Activated CD8-positive, alpha-beta memory T cell treated with anti-CD3 and anti-CD28 coated beads, Interleukin-2, amount 50 U/mL, for 1 hour (primary cell): ENCODE measurements at regions not wholly inside any gene's neighbourhood (a gene's known extent, or its start where the extent isn't known, plus 50 kb on each side); places are given as distances from the start of the nearest gene placed in this dataset.
"Not testable (repeated sequence)": the region's sequence is repeated elsewhere in the genome, so short reads cannot be mapped to it uniquely, and the experiment has no call there.

Experiments used
- DNase-seq: peaks from one replicate; pipeline ENCODE4 v3.0.0-alpha.2; 2020; ENCODE audit errors: extremely low read depth

- DNase-seq = no peak
Measured at GRCh38 chr4:19227701-19228100, 1024.0 kb upstream of the SLIT2 start.

DNA sequence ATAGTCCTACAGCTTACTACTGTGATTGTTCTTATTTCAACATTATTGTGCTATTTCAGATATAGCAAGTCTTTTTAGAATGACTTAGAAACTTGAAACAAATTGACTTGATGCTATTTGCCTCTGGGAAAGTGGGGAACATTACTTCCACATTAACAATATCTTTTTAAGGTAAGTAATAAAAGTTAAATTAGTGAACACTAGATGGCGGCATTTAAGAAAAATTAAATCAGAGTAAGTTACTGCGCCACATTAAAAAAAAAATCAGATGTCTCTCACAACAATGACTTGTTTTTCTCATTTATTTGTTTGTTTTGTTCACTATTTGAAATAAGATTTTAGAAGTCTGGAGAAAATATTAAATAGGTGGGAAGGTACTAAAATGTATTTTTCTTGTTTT, 1026.9 kb upstream of the SLIT2 start:
- DNase-seq = no peak

DNA sequence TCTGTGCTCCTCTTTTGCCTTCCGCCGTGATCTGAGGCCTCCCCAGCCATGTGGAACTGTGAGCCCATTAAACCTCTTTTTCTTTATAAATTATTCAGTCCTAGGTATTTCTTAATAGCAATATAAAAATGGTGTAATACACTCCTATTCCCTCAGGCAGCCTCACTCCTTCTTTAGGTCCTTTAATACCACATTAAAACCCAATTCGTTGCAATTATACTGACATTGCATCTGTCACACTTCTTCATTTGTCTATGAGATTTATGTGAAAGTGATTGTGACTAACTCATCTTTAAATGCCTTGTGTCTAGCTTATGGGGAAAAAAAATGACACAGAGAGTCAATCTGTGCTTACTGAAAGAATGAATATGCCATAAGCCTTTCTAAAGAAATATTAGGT, 1035.2 kb upstream of the SLIT2 start:
- no peak for DNase-seq

DNA sequence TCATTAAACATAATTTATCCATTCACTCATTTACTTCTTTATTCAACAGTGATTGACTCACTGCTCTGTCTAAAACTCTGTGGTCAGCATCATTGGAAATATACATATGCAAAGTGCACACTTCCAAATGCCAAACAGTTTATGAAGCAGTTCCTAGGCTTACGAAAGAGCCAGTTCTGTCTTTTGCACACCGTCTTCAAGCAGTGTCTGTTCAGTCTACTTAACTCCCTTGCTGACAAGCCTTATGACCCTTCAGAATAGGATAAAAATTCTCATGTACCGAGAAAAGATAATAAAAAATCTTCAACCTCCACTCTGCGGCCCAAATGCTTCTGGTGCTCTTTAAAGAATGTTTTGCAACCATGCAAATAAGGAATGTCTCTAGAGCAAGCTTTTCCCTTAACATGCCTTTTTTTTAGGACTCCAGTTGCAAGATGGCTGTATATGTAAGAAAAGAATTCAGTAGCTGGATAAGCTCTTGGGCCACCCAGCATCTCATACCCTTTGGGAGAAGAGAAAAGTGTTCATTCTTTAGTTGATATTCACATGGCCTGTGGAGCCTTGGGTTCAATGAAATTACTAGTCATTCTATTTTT, 1037.0 kb upstream of the SLIT2 start:
- DNase-seq = no peak

DNA sequence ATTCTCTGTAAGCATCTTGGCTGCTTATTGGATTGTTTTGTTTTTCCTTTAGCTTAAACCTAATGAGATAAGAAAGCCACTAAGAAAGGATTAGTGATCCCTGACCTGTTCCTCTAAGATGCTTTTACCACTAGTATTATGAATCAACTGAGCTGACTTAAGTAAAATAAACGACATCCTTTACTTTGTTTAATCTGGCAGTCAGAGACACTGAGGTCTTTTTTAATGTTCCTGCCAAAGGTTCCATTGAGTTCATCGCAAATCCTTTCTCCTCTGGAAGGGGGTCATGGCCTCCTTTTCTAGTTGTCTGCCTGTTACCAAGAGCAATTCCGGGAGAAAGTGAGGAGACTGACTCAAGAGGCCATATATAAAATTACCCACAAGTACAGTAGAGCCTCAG, 1038.3 kb upstream of the SLIT2 start:
- DNase-seq = no peak

GRCh38 chr4:19205853-19206252, 1045.9 kb upstream of the SLIT2 start:
- no peak for DNase-seq

GRCh38 chr4:19197838-19198237, 1053.9 kb upstream of the SLIT2 start:
- not testable (repeated sequence) for DNase-seq

GRCh38 chr4:19195696-19196095, 1056.0 kb upstream of the SLIT2 start:
- no peak for DNase-seq

DNA sequence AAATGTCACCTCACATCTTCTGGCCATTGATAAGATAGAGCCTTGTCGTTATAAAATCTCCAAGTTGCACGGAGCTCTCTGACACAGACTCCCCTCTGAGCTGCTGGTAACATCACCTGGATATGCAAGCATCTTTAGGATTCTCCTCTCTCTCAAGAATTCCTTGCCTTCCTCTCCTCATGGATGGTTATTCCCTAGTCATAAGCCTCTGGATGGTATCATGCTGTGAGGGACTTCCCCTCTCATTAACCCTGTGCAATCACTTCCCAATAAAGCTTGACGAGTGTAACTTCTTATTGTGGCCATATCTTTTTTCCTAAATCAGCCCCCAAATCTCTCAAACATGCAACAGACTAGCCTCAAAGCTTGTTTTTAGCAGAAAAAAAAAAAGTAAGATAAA, 1057.0 kb upstream of the SLIT2 start:
- no peak for DNase-seq

DNA sequence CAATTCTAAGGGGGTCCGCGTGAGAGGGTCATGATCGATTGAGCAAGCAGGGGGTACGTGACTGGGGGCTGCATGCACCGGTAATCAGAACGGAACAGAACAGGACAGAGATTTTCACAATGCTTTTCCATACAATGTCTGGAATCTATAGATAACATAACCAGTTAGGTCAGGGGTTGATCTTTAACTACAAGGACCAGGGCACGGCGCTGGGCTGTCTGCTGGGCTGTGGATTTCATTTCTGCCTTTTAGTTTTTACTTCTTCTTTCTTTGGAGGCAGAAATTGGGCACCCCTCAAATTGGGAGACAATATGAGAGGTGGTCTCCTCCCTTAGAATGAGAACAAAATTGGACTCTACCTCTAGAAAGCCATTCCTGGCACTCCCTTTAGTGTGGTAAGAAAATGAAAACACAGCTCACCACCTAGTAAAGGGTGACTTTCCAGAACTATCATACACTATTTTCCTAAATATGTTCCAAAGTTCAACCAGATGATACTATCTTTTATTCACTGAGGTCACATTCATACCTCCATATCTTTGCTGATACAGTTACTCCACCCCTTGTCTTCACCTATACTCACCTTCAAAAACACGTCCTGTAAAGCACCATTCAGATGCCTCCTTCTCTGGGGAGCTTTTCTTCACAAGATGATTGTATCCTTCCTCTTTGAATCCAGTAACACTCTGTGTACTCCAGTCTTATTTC, 1058.3 kb upstream of the SLIT2 start:
- DNase-seq = no peak

- no peak for DNase-seq
Measured at GRCh38 chr4:19191979-19192650, 1059.6 kb upstream of the SLIT2 start.

DNA sequence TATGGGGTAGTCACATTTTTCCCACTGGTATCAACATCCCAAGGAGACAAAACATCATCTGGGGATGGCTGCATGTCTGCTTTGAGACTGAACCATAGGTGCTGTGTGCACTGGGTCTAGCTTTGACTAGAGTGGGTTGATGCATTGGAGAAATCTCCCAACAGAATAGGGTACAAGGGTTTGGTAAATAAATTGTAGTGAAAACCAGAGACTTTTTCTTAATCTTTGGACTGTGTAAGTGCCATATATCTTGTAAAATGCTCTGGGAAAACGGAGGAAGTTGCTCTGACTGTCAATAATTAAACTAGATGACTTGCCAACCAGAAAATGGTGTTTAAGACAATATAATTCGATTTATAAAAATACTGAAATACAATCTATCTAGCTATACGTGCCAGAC, 1064.0 kb upstream of the SLIT2 start:
- no peak for DNase-seq

DNA sequence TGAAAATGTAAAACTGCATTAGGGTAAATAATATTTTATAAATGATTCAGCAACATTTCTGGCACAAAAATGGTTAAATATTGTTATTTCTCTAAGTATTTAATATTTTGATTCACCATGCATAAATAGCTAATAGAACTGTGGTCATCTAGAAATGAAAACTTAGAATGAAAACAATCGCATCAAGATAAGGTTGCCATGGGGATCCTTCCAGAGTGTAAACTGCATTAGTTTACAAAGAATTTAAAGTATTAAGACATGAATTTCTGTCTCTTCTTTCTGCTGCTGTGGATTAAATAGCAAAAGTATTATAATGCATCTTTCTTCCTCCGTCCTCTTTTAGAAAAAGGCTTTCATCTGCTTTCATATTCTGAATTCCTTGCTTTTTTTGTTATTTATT, 1064.6 kb upstream of the SLIT2 start:
- no peak for DNase-seq

DNA sequence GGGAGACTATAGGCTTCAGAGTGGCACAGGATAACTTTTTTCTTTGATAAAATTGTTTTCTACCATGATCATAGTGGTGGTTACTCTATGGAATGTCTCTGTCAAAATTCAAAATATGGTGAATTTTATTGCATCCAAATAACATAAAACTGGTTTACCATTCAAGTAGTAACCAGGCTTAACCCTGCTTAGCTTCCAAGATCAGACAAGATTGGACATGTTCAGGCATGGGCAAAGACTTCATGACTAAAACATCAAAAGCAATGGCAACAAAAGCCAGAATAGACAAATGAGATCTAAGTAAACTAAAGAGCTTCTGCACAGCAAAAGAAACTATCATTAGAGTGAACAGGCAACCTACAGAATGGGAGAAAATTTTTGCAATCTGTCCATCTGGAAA, 1070.1 kb upstream of the SLIT2 start:
- DNase-seq = not testable (repeated sequence)

DNA sequence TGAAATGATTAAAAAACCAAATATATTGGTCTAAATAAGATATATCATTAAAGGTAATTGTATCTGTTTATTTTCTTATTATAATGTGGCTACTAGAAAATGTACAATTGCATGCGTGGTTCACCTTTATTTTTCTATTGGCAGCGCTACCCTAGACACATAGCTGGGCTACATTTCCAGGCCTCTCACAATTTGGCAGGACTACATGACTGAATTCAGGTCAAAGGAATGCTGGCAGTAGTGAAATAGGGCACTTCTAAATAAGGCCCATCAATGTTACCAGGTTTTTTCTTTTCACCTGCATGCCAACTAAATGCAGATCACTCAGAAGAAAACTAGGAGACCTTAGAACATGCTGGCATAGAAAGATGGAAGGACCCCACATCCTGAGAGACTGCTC, 1072.9 kb upstream of the SLIT2 start:
- DNase-seq = no peak

DNA sequence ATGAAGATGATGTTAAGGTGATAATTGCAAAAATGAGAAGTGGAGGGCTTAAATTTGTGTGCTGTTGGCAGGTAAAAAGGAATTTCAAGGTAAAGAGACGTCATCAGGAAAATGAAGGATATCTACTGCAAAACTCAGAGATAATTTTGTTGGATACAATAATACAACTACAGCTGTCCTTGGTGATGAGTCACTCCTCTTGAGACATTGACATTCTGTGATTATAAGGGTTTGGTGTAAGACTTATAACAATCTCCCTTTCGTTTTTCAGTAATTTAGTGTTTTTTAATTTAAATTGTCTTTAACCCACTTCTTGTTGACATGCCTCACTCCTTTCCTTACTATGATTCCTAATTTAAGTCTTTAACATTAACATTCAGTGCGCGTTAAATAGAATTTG, 1074.1 kb upstream of the SLIT2 start:
- DNase-seq = no peak

- no peak for DNase-seq
Measured at GRCh38 chr4:19171832-19172231, 1079.9 kb upstream of the SLIT2 start.

DNA sequence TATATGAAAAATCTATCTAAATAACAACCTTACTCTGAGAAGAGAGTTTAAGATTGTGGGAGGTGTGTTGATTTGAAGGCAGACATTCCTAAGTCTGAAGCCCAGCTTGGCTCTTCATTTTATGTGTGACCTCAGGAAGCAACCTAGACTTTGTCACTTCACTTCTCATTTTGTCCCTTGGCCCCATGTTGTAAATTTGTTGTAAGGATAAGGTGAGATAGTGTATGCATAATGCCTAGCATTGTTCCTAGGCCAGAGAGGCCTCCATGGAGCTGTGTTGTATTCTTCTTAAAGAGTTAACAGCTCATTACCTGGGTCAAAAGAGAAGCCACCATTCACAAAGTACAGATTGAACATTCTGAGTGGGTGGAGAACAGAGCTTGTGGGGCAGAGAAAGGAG, 1084.4 kb upstream of the SLIT2 start:
- DNase-seq = no peak

- DNase-seq = no peak
Measured at GRCh38 chr4:19164334-19164733, 1087.4 kb upstream of the SLIT2 start.

DNA sequence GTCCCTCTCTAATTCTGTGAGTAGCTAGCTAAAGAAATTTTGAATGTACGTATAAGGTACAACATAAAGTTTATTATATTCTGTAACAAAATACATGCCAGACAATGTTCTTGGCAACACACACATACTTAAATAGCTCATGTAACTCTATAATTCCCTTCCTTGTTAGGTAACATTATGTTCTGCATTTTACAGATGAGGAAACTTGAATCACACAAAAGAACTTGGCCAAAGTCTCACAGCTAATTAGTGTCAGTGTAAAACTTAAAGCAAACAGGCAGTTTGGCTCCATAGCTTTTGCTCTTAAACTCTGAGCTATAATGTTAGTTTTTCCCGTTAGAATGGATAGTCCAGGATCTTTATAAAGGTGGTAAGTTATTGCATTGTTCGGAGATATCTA, 1091.8 kb upstream of the SLIT2 start:
- DNase-seq = no peak

DNA sequence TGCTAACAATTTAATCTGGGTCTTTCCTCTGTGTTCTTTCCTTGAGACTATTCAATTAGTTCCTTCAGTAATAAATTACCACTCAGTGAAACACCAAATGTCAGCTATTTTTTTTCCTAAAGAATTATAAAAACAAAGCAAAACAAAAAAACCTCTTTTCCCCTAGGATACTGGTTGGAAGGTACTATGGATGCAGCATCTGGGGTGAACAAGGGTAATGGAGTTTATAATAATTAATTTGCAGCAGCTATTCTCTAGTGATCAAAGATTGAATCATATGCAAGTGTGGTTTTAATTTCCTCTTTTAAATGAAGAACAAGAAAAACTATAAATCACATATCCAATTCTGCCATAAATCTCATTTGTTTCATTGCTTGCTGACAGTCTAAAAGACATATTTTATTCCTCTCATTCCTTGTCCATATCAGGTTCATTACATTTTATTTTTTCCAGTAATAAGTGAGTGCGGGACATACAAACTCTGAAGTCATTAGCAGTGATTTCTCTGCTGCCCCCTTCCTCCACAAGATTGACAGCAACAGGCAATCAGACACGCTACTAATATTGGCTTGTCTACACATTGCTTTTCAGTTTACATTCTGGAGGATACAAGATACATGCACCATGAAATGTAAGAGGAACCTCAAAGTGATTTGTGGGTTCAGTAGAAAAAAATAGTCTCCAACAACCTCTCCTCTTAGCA, 1093.4 kb upstream of the SLIT2 start:
- DNase-seq = no peak

GRCh38 chr4:19156786-19157185, 1094.9 kb upstream of the SLIT2 start:
- no peak for DNase-seq

DNA sequence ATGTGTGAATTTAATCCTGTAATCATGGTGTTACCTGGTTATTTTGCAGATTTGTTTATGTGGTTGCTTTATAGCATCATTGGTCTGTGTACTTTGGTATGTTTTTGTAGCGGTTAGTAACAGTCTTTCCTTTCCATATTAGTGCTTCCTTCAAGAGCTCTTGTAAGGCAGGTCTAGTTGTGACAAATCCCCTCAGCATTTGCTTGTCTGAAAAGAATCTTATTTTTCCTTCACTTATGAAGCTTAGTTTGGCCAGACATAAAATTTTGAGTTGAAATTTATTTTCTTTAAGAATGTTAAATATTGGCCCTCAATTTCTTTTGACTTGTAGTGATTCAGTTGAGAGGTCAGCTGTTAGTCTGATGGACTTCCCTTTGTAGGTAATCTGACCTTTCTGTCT, 1096.1 kb upstream of the SLIT2 start:
- DNase-seq = no peak
